Keratinocyte (primary cell): ENCODE measurements at regions not wholly inside any gene's neighbourhood (a gene's known extent, or its start where the extent isn't known, plus 50 kb on each side); places are given as distances from the start of the nearest gene placed in this dataset.

Source experiments
- EZH2 ChIP-seq: IDR thresholded peaks from one replicate; pipeline ENCODE4 v1.6.1; 2012; ENCODE audit warnings: inconsistent platforms, mild to moderate bottlenecking, low read length, moderate library complexity
- TF ChIP-seq, protein P1 (sequence below), 3 experiments: IDR thresholded peaks in 1 of 3; conservative IDR thresholded peaks in 1 of 3; optimal IDR thresholded peaks in 1 of 3; 2 replicates in 2 of 3; 3 replicates in 1 of 3; pipeline versions ENCODE3 to v1.5.1; 2011; ENCODE audit warnings: low read length in 3 of 3, mild to moderate bottlenecking in 3 of 3, moderate library complexity in 2 of 3, control low read depth in 1 of 3, inconsistent platforms in 1 of 3; ENCODE audit not compliant: insufficient read depth in 2 of 3; ENCODE audit errors: extremely low read depth in 1 of 3

DNA sequence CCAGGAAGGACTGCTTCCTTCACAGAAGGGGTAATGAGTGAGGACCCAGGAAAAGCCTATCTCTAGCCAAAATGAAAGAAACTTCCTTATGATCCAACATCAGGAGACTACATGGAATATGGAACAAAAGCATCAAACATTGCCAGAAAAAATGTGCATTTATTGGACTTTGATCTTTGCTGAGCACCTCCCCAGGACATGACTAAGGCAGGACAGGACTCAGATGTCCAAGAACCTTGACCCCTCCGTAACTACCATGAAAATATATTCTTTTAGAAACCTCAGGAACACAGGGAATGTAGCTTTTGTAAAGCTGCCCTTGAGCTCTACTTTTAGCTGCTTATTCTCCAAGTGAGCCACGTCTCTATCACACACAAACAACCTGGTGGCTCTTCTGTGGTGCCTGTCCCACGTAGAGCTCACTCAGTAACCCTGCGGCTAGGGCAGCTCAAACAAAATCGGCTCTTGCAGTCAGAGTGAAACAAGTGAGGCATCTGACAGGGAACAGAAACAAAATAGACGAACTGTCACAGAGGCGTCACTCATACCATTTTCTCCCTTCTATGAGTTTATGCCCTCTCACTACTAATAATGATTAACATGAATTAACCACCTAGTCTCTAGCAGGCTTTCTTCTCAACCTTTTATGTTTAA, 471.5 kb upstream of the API5 start:
- TF ChIP-seq, protein P1, sequence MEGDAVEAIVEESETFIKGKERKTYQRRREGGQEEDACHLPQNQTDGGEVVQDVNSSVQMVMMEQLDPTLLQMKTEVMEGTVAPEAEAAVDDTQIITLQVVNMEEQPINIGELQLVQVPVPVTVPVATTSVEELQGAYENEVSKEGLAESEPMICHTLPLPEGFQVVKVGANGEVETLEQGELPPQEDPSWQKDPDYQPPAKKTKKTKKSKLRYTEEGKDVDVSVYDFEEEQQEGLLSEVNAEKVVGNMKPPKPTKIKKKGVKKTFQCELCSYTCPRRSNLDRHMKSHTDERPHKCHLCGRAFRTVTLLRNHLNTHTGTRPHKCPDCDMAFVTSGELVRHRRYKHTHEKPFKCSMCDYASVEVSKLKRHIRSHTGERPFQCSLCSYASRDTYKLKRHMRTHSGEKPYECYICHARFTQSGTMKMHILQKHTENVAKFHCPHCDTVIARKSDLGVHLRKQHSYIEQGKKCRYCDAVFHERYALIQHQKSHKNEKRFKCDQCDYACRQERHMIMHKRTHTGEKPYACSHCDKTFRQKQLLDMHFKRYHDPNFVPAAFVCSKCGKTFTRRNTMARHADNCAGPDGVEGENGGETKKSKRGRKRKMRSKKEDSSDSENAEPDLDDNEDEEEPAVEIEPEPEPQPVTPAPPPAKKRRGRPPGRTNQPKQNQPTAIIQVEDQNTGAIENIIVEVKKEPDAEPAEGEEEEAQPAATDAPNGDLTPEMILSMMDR (optimal IDR thresholded peaks at IDR 0.05 in 1 of 3, IDR thresholded peaks at IDR 0.05 in 1 of 3, conservative IDR thresholded peaks at IDR 0.05 in 1 of 3; ENCODE audit: extremely low read depth in 1 of 3, insufficient read depth in 2 of 3, low read length in 3 of 3): no peak
- TF ChIP-seq EZH2: no peak
